Neural cell (in vitro differentiated cells): ENCODE measurements at regions not wholly inside any gene's neighbourhood (a gene's known extent, or its start where the extent isn't known, plus 50 kb on each side); places are given as distances from the start of the nearest gene placed in this dataset.

ENCODE experiments used
- EP300 ChIP-seq: fragments of 450-650 bp; conservative IDR thresholded peaks from 2 replicates; pipeline ENCODE4 v1.6.1; 2014; ENCODE audit warnings: antibody characterized with exemption, mild to moderate bottlenecking, moderate library complexity; ENCODE audit not compliant: poor library complexity, severe bottlenecking
- EZH2 ChIP-seq: fragments of 200-600, 300-800 bp; shearing (Covaris generic), sonication (generic); IDR thresholded peaks from 2 replicates; pipeline ENCODE4 v1.6.1; 2014; ENCODE audit warnings: antibody characterized with exemption, low read length, borderline replicate concordance, mild to moderate bottlenecking; ENCODE audit not compliant: insufficient read depth, poor library complexity, severe bottlenecking
- POLR2AphosphoS5 ChIP-seq: IDR thresholded peaks from 2 replicates; pipeline ENCODE4 v1.6.1; 2012
- RAD21 ChIP-seq: fragments of 450-650 bp; conservative IDR thresholded peaks from 2 replicates; pipeline ENCODE4 v1.6.1; 2014; ENCODE audit warnings: antibody characterized with exemption, mild to moderate bottlenecking, moderate library complexity
- TAF1 ChIP-seq: IDR thresholded peaks from 2 replicates; pipeline ENCODE4 v1.6.1; 2012; ENCODE audit warnings: low read depth
- TF ChIP-seq, protein P1 (sequence below): fragments of 450-650 bp; IDR thresholded peaks from 2 replicates; pipeline ENCODE4 v1.5.1; 2014; ENCODE audit warnings: antibody characterized with exemption, mild to moderate bottlenecking, moderate library complexity; ENCODE audit not compliant: poor library complexity, severe bottlenecking

DNA sequence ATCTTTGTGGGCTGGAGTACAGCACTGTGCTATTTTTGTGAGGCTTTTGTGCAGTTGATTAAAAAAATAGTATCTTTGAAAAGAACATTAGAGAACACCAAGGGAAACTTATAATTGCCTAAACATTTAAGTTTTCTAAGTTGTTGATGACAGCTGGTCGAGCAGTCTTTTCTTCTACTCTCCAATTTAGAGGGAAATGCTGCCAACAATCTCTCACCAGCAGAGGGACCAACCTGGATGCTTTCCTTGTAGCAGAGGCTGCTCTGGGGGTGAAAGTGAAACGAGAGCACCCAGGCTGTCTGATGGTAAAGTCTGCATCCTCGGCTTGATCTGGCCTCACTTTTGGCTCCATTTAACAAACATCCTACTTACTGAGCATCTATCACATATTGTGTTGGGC lies 1286.5 kb upstream of the TENM4 start:
- TF ChIP-seq RAD21 (no peak), EZH2 (no peak), TAF1 (no peak), EP300 (no peak), POLR2AphosphoS5 (no peak)
- TF ChIP-seq, protein P1, sequence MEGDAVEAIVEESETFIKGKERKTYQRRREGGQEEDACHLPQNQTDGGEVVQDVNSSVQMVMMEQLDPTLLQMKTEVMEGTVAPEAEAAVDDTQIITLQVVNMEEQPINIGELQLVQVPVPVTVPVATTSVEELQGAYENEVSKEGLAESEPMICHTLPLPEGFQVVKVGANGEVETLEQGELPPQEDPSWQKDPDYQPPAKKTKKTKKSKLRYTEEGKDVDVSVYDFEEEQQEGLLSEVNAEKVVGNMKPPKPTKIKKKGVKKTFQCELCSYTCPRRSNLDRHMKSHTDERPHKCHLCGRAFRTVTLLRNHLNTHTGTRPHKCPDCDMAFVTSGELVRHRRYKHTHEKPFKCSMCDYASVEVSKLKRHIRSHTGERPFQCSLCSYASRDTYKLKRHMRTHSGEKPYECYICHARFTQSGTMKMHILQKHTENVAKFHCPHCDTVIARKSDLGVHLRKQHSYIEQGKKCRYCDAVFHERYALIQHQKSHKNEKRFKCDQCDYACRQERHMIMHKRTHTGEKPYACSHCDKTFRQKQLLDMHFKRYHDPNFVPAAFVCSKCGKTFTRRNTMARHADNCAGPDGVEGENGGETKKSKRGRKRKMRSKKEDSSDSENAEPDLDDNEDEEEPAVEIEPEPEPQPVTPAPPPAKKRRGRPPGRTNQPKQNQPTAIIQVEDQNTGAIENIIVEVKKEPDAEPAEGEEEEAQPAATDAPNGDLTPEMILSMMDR: no peak
